MCF 10A (cell line): ENCODE measurements at regions not wholly inside any gene's neighbourhood (a gene's known extent, or its start where the extent isn't known, plus 50 kb on each side); places are given as distances from the start of the nearest gene placed in this dataset.
"Not testable (repeated sequence)": the region's sequence is repeated elsewhere in the genome, so short reads cannot be mapped to it uniquely, and the experiment has no call there.

ENCODE experiments used
- BruUV-seq: library from RNA; stranded (reverse); fragments of 400-500 nt; replicated peaks from 2 replicates; lab custom pipeline; 2021; lab: Mats Ljungman, UMichigan
- CTCF ChIA-PET: fragments of 300-600 bp; sonication (Branson Sonifier 250); formaldehyde crosslinking; extraction: SDS; loops from one replicate; lab custom pipeline; 2021; ENCODE audit warnings: antibody characterized with exemption, inconsistent platforms; lab: Yijun Ruan, JAX
- POLR2A ChIA-PET: fragments of 300-600, 350-650 bp; sonication (Branson Sonifier 250); formaldehyde crosslinking; extraction: SDS; loops from one replicate; lab custom pipeline; 2020; ENCODE audit warnings: antibody characterized with exemption, inconsistent platforms; lab: Yijun Ruan, JAX
- DNase-seq: peaks from one replicate; pipeline ENCODE4 v3.0.0-alpha.2; 2018; ENCODE audit not compliant: unreplicated experiment
- H3K27ac Mint-ChIP-seq: one replicate; pipeline ENCODE4 v1.8.0; 2022; ENCODE audit warnings: mild to moderate bottlenecking, low read depth, mixed read lengths; ENCODE audit not compliant: unreplicated experiment
- H3K27me3 Mint-ChIP-seq: one replicate; pipeline ENCODE4 v1.8.0; 2022; ENCODE audit warnings: mixed read lengths; ENCODE audit not compliant: insufficient read depth, unreplicated experiment
- H3K36me3 Mint-ChIP-seq: one replicate; pipeline ENCODE4 v1.8.0; 2022; ENCODE audit warnings: mild to moderate bottlenecking, moderate library complexity, mixed read lengths; ENCODE audit not compliant: insufficient read depth, unreplicated experiment
- H3K4me1 Mint-ChIP-seq: one replicate; pipeline ENCODE4 v1.8.0; 2022; ENCODE audit warnings: mixed read lengths; ENCODE audit not compliant: insufficient read depth, unreplicated experiment
- H3K4me3 Mint-ChIP-seq: one replicate; pipeline ENCODE4 v1.8.0; 2022; ENCODE audit warnings: mild to moderate bottlenecking, moderate library complexity, mixed read lengths; ENCODE audit not compliant: unreplicated experiment
- H3K9me3 Mint-ChIP-seq: one replicate; pipeline ENCODE4 v1.8.0; 2022; ENCODE audit warnings: mixed read lengths; ENCODE audit not compliant: unreplicated experiment
- intact Hi-C: fragments of 100-400 bp; cut with micrococcal nuclease; formaldehyde crosslinking; loops from 2 replicates; pipeline ENCODE4 v1.14.1; 2022
- TF ChIP-seq, protein P1 (sequence below): fragments of 200-600 bp; IDR thresholded peaks from one replicate; pipeline ENCODE4 v1.8.0; 2022; ENCODE audit warnings: antibody characterized with exemption, mild to moderate bottlenecking; ENCODE audit not compliant: unreplicated experiment

DNA sequence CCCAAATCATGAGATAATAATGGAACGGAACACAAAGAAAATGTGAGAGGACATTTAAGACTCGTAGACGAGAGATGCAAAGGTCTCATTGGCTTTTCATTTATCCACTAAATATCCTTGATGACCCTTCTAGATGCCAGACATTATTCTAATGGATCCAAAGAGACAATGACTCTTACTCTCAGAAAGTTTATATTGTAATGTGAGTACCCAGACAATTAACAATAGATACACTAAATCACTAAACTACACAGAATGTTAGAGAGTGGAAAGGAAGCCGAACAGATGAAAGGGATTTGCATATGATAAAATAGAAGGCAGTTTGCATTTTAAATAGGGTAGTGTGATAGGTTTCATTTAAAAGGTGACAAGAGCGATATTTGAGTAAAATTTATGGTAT lies 973.3 kb downstream of the TAF11L14 start:
- intact Hi-C loops = no loop called here
- no peaks in the 10 kb centered on the region for H3K36me3 Mint-ChIP-seq
- DNase-seq = no peak
- H3K27ac Mint-ChIP-seq = no peak overlapping the region
- TF ChIP-seq, protein P1, sequence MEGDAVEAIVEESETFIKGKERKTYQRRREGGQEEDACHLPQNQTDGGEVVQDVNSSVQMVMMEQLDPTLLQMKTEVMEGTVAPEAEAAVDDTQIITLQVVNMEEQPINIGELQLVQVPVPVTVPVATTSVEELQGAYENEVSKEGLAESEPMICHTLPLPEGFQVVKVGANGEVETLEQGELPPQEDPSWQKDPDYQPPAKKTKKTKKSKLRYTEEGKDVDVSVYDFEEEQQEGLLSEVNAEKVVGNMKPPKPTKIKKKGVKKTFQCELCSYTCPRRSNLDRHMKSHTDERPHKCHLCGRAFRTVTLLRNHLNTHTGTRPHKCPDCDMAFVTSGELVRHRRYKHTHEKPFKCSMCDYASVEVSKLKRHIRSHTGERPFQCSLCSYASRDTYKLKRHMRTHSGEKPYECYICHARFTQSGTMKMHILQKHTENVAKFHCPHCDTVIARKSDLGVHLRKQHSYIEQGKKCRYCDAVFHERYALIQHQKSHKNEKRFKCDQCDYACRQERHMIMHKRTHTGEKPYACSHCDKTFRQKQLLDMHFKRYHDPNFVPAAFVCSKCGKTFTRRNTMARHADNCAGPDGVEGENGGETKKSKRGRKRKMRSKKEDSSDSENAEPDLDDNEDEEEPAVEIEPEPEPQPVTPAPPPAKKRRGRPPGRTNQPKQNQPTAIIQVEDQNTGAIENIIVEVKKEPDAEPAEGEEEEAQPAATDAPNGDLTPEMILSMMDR = no peak
- H3K4me3 Mint-ChIP-seq = no peak overlapping the region
- ChIA-PET CTCF (no interaction called here), POLR2A (no interaction called here)
- no peaks in the 10 kb centered on the region for H3K4me1 Mint-ChIP-seq
- no peaks in the 10 kb centered on the region for H3K9me3 Mint-ChIP-seq
- no TSS peak for BruUV-seq
- H3K27me3 Mint-ChIP-seq = no peaks in the 10 kb centered on the region

DNA sequence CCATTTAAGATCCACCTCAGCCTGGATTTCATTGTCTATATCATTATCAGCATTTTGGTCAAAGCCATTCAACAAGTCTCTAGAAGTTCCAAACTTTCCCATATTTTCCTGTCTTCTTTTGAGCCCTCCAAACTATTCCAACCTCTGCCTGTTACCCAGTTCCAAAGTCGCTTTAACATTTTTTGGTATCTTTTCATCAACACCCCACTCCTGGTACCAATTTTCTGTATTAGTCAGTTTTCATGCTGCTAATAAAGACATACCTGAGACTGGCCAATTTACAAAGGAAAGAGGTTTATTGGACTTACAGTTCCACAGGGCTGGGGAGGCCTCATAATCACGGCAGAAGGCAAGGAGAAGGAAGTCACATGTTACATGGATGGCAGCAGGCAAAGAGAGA lies 982.9 kb downstream of the TAF11L14 start:
- DNase-seq, BruUV-seq, H3K36me3 Mint-ChIP-seq, POLR2A ChIA-PET, H3K4me3 Mint-ChIP-seq, CTCF ChIA-PET, intact Hi-C loops, H3K27me3 Mint-ChIP-seq, H3K27ac Mint-ChIP-seq, H3K4me1 Mint-ChIP-seq: not testable (repeated sequence)
- peaks cover 17% of the 10 kb centered on the region for H3K9me3 Mint-ChIP-seq

DNA sequence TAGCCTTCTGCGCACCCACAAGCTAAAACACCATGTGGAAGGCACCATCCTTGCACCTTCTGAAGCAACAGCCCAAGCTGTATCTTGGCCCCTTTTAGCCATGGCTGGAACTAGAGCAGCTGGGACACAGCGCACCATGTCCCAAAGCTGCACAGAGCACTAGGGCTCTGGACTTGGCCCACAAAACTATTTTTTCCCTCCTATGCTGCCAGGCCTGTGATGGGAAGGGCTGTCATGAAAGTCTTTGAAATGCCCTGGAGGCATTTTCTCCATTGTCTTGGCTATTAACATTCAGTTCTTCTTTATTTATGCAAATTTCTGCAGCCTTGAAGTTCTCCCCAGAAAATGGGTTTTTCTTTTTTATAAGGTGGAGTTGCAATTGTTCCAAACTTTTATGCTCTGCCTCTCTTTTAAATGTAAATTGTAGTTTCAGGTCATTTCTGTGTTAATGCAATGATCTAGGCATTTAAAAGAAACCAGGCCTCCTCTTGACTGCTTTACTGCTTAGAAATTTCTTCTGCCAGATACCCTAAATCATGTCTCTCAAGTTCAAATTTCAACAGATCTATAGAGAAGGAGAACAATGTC lies 996.3 kb downstream of the TAF11L14 start:
- Mint-ChIP-seq H3K9me3 (peaks cover 11% of the 10 kb centered on the region), H3K27ac (no peak overlapping the region), H3K4me3 (no peak overlapping the region), H3K27me3 (no peaks in the 10 kb centered on the region), H3K4me1 (no peaks in the 10 kb centered on the region), H3K36me3 (no peaks in the 10 kb centered on the region)
- TF ChIP-seq, protein P1 = no peak
- no TSS peak for BruUV-seq
- CTCF ChIA-PET = no interaction called here
- no peak for DNase-seq
- intact Hi-C loops = no loop called here
- POLR2A ChIA-PET = no interaction called here

DNA sequence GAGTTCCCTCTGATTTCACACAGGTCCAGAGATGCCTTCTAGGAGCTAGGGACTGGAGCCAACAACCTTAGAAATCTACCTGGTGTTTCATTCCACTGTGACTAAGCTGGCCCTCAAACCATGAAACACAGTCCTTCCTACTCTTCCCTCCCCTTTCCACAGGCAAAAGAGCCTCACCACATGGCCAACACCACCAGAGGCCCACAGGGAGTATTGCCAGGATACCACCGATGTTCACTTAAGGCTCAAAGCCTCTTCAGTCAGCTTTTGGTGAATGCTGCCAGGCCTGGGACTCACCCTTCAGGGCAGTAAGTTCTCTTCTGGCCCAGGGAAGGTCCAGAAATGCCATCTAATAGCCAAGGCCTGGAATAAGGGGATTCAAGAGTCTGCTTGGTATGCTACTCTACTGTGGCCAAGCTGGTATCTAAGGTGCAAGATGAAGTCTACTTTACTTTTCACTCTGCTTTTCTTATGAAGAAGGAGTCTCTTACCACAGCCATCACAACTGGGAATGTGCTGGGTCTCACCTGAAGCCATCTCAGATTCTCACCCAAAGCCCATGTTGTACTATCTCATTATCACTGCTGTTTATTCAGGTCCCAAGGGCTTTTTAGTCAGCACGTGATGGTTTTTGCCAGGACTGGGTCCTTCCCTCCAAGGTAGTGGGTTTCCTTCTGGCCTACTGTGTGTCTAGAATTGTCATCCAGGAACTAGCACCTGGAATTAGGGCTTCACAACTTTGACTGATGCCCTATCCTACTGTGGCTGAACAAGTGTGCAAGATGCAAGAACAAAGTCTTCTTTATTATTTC lies 1018.4 kb downstream of the TAF11L14 start:
- no TSS peak for BruUV-seq
- ChIA-PET POLR2A (no interaction called here), CTCF (interaction anchor here (1.0 kb wide), 1 partner anchor 186 kb away, joined by 3 read pairs; no protein-coding TSS in a partner anchor)
- Mint-ChIP-seq H3K9me3 (peaks cover 15% of the 10 kb centered on the region), H3K4me1 (no peaks in the 10 kb centered on the region), H3K27me3 (no peaks in the 10 kb centered on the region), H3K36me3 (no peaks in the 10 kb centered on the region), H3K27ac (no peak overlapping the region), H3K4me3 (no peak overlapping the region)
- intact Hi-C loops = no loop called here
- TF ChIP-seq, protein P1 = no peak
- no peak for DNase-seq
